ENCODE measurements at regions not wholly inside any gene's neighbourhood (a gene's known extent, or its start where the extent isn't known, plus 50 kb on each side); places are given as distances from the start of the nearest gene placed in this dataset.

DNA sequence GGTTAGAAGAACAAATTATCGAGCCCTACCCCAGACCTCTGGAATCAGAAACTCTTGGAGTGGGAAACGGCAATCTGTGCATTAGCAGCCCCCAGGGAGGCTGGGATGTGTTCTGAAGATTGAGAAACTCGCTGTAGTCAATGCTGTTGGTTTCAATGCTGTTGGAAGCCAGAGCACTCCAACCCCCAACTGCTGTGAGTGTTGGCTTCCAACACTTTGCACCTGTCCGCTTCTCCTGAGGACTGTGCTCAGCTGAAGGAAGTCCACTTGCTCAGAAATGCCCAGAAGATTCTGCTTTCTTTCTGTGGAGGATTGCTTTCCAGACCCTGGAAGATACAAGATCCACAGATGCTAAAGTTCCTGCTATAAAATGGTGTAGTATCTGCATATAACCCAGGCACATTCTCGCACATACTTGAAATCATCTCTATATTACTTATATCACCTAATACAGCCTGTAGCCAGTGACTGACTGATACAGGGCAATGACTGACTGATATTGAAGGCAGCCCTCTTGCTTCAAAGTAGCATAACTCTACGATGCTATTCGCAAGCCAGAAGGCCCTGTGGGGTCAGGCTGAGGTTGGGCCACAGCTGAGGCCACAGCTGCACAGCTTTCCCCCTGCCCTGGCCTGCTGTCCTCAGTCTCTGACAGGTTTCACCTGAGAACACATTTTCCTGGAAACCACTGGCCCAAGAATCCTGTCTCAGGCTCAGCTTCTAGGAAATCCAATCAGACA lies 757.7 kb upstream of the ID2 start:
- no peak overlapping the region for H3K4me3 ChIP-seq (ENCODE audit: low read depth, low read length)
- H2AFZ ChIP-seq: no peak overlapping the region
- H3K27ac ChIP-seq: no peak overlapping the region
- no peaks in the 10 kb centered on the region for H3K9me3 ChIP-seq (ENCODE audit: control insufficient read depth, low read length)
- H3K36me3 ChIP-seq (ENCODE audit: control insufficient read depth, insufficient read depth, low read length): no peaks in the 10 kb centered on the region
- H3K4me1 ChIP-seq: no peaks in the 10 kb centered on the region
- H3K9ac ChIP-seq: no peak overlapping the region
- H3K4me2 ChIP-seq (ENCODE audit: low read length): no peak overlapping the region
- TF ChIP-seq, protein P1, sequence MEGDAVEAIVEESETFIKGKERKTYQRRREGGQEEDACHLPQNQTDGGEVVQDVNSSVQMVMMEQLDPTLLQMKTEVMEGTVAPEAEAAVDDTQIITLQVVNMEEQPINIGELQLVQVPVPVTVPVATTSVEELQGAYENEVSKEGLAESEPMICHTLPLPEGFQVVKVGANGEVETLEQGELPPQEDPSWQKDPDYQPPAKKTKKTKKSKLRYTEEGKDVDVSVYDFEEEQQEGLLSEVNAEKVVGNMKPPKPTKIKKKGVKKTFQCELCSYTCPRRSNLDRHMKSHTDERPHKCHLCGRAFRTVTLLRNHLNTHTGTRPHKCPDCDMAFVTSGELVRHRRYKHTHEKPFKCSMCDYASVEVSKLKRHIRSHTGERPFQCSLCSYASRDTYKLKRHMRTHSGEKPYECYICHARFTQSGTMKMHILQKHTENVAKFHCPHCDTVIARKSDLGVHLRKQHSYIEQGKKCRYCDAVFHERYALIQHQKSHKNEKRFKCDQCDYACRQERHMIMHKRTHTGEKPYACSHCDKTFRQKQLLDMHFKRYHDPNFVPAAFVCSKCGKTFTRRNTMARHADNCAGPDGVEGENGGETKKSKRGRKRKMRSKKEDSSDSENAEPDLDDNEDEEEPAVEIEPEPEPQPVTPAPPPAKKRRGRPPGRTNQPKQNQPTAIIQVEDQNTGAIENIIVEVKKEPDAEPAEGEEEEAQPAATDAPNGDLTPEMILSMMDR (IDR thresholded peaks at IDR 0.05): no peak
- no peaks in the 10 kb centered on the region for H3K79me2 ChIP-seq
- H3K27me3 ChIP-seq (ENCODE audit: control insufficient read depth, insufficient read depth, low read length): no peaks in the 10 kb centered on the region

- H3K4me1 ChIP-seq: no peaks in the 10 kb centered on the region
- no peaks in the 10 kb centered on the region for H3K27me3 ChIP-seq (ENCODE audit: control insufficient read depth, insufficient read depth, low read length)
- no peaks in the 10 kb centered on the region for H3K79me2 ChIP-seq
- TF ChIP-seq, protein P1 (IDR thresholded peaks at IDR 0.05): no peak
- no peaks in the 10 kb centered on the region for H3K36me3 ChIP-seq (ENCODE audit: control insufficient read depth, insufficient read depth, low read length)
- no peak overlapping the region for H2AFZ ChIP-seq
- H3K4me2 ChIP-seq (ENCODE audit: low read length): no peak overlapping the region
- no peaks in the 10 kb centered on the region for H3K9me3 ChIP-seq (ENCODE audit: control insufficient read depth, low read length)
- no peak overlapping the region for H3K9ac ChIP-seq
- no peak overlapping the region for H3K4me3 ChIP-seq (ENCODE audit: low read depth, low read length)
- H3K27ac ChIP-seq: no peak overlapping the region
Observed at GRCh38 chr2:7925506-7925905, 756.4 kb upstream of the ID2 start.

- Histone ChIP-seq H3K79me2 (no peaks in the 10 kb centered on the region), H3K27ac (no peak overlapping the region), H3K9ac (no peak overlapping the region), H2AFZ (no peak overlapping the region), H3K4me1 (no peaks in the 10 kb centered on the region), H3K4me2 (ENCODE audit: low read length) (no peak overlapping the region), H3K27me3 (ENCODE audit: control insufficient read depth, insufficient read depth, low read length) (no peaks in the 10 kb centered on the region), H3K4me3 (ENCODE audit: low read depth, low read length) (no peak overlapping the region), H3K9me3 (ENCODE audit: control insufficient read depth, low read length) (no peaks in the 10 kb centered on the region), H3K36me3 (ENCODE audit: control insufficient read depth, insufficient read depth, low read length) (no peaks in the 10 kb centered on the region)
- TF ChIP-seq, protein P1 (IDR thresholded peaks at IDR 0.05): no peak
Observed at GRCh38 chr2:7927691-7928090, 754.2 kb upstream of the ID2 start.

DNA sequence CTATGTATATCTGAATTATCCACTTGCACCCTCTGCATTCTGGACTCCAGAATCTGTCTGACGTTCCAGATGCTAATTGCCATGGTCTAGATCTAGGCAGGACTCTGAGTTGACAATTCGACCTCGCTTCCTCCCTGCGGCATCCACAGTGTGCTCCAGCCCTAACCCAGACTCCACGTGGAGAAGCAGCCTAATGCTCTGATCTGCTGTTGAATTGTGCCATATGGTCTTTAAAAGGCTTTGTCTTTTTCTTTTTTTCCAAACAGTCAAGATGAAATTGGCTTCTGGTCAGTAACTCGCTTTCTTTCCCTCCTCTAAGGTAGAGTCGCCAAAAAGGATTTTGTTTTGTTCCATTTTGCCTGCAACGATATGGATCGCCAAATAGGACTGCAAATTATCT lies 752.6 kb upstream of the ID2 start:
- no peak overlapping the region for H3K4me2 ChIP-seq (ENCODE audit: low read length)
- H3K4me3 ChIP-seq (ENCODE audit: low read depth, low read length): no peak overlapping the region
- no peaks in the 10 kb centered on the region for H3K27me3 ChIP-seq (ENCODE audit: control insufficient read depth, insufficient read depth, low read length)
- H3K4me1 ChIP-seq: no peaks in the 10 kb centered on the region
- H2AFZ ChIP-seq: no peak overlapping the region
- H3K79me2 ChIP-seq: no peaks in the 10 kb centered on the region
- no peaks in the 10 kb centered on the region for H3K36me3 ChIP-seq (ENCODE audit: control insufficient read depth, insufficient read depth, low read length)
- TF ChIP-seq, protein P1 (IDR thresholded peaks at IDR 0.05): no peak
- H3K9me3 ChIP-seq (ENCODE audit: control insufficient read depth, low read length): no peaks in the 10 kb centered on the region
- no peak overlapping the region for H3K9ac ChIP-seq
- H3K27ac ChIP-seq: no peak overlapping the region

All from parathyroid adenoma (tissue), 2 donors.